ENCODE measurements at regions not wholly inside any gene's neighbourhood (a gene's known extent, or its start where the extent isn't known, plus 50 kb on each side); places are given as distances from the start of the nearest gene placed in this dataset.
A peak's percentile ranks its signal among the peaks of the same experiment; 100 is the strongest.
"Not testable (repeated sequence)": the region's sequence is repeated elsewhere in the genome, so short reads cannot be mapped to it uniquely, and the experiment has no call there.

DNA sequence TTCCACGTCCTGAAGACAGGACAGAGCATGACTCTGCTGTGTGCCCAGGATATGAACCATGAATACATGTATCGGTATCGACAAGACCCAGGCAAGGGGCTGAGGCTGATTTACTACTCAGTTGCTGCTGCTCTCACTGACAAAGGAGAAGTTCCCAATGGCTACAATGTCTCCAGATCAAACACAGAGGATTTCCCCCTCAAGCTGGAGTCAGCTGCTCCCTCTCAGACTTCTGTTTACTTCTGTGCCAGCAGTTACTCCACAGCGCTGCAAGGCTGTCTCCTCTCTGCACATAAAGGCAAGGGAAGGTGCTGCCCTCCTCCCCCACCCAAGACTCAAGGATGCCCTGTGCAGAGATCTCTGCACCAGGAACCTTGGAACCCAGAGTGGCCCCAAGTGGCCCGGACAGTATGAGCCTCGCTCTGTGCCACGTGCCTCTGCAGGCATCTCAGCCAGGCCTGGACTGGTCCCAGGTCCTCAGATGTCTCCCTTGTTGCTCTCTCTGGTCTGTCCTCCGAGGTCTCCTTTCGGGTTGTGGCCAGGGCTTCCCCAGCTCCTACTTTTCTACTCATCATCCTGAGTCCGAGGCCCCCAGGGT is 230.3 kb upstream of the PRSS58 start:
- ChIA-PET POLR2A (no interaction called here), CTCF (interaction anchor here (0.6 to 13.1 kb wide), 6 partner anchors 9 to 99 kb away, joined by 3 to 158 read pairs (median 24); no protein-coding TSS in a partner anchor)
- no peak for DNase-seq (ENCODE audit: extremely low spot score)
- TF ChIP-seq, protein P1, sequence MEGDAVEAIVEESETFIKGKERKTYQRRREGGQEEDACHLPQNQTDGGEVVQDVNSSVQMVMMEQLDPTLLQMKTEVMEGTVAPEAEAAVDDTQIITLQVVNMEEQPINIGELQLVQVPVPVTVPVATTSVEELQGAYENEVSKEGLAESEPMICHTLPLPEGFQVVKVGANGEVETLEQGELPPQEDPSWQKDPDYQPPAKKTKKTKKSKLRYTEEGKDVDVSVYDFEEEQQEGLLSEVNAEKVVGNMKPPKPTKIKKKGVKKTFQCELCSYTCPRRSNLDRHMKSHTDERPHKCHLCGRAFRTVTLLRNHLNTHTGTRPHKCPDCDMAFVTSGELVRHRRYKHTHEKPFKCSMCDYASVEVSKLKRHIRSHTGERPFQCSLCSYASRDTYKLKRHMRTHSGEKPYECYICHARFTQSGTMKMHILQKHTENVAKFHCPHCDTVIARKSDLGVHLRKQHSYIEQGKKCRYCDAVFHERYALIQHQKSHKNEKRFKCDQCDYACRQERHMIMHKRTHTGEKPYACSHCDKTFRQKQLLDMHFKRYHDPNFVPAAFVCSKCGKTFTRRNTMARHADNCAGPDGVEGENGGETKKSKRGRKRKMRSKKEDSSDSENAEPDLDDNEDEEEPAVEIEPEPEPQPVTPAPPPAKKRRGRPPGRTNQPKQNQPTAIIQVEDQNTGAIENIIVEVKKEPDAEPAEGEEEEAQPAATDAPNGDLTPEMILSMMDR (IDR thresholded peaks at IDR 0.05; ENCODE audit: control extremely low read depth, extremely low read depth, low read depth, missing control alignments) = no peak

DNA sequence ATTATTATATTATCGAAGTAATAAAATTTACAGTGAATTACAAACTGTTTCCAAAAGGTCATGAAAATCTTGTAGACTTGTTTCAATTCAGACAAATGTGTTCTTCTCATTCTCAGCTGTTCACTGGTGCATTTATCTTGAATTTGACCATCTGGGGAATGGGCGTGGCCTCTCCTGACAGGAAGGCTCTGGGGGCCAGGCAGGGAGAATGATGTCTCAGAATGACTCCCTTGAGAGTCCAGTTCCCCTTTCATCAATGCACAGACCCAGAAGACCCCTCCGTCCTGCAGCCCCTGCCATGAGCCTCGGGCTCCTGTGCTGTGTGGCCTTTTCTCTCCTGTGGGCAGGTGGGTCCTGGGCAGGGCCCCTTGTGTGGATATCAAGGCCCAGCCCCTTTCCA is 229.7 kb upstream of the PRSS58 start:
- POLR2A ChIA-PET; DNase-seq (ENCODE audit: extremely low spot score): not testable (repeated sequence)
- CTCF ChIA-PET = interaction anchor here (1.4 to 13.1 kb wide), 5 partner anchors 9 to 129 kb away, joined by 3 to 158 read pairs (median 46); no protein-coding TSS in a partner anchor

DNA sequence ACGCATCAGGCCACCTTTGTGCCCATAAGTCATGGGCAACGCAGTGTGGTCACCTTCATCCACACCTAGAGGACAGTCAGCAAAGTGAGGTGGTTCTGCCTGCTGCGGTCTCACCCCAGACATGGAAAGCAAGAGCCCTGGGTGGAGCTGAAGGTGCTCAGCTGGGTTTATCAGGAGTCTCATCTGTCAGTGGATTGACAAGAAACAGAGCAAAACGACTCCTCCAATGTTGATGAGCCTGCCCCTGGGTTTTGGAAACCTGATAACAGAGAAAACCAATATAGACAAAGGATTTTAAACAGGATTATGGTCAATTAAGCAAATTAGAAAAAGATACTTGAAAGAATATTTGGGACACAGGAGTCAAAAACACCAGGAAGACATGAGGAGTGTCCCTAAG is 229.3 kb upstream of the PRSS58 start:
- no peak for DNase-seq (ENCODE audit: extremely low spot score)
- ChIA-PET POLR2A (no interaction called here), CTCF (interaction anchor here (1.4 to 13.1 kb wide), 7 partner anchors 9 to 128 kb away, joined by 3 to 158 read pairs (median 16); no protein-coding TSS in a partner anchor)
- TF ChIP-seq, protein P1 (IDR thresholded peaks at IDR 0.05; ENCODE audit: control extremely low read depth, extremely low read depth, low read depth, missing control alignments) = no peak

DNA sequence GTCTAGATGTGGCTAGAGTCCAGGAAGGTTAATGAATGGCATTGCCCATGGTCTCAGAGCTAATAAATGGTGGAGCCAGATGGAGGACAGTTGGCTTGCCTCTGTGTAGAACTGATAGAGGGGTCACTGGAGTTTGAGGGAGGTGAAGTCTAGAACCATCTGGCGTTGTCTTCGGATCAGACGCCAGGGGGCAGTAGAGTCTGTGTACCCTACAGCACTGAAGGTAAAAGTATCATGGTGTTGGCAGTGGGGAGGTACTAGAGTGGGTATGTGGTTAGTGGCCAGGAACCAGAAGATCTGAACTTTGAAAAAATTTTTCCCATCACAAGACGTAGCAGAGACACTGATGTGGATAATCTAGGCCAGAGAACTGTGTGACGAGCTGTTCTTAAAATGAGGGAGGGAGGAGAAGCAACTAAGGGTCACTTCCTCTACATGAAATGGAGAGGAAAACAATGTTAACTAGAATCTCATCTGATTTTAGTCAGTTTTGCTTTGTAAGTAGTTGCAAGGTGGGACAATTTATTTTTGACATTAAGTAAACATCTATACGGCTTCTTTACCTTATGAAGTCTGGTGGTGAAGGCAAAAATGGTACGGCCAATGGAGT is 227.9 kb upstream of the PRSS58 start:
- TF ChIP-seq, protein P1 (IDR thresholded peaks at IDR 0.05; ENCODE audit: control extremely low read depth, extremely low read depth, low read depth, missing control alignments) = no peak
- ChIA-PET CTCF (interaction anchor here (0.7 to 13.1 kb wide), 7 partner anchors 7 to 73 kb away, joined by 3 to 158 read pairs (median 16); no protein-coding TSS in a partner anchor), POLR2A (no interaction called here)
- no peak for DNase-seq (ENCODE audit: extremely low spot score)

DNA sequence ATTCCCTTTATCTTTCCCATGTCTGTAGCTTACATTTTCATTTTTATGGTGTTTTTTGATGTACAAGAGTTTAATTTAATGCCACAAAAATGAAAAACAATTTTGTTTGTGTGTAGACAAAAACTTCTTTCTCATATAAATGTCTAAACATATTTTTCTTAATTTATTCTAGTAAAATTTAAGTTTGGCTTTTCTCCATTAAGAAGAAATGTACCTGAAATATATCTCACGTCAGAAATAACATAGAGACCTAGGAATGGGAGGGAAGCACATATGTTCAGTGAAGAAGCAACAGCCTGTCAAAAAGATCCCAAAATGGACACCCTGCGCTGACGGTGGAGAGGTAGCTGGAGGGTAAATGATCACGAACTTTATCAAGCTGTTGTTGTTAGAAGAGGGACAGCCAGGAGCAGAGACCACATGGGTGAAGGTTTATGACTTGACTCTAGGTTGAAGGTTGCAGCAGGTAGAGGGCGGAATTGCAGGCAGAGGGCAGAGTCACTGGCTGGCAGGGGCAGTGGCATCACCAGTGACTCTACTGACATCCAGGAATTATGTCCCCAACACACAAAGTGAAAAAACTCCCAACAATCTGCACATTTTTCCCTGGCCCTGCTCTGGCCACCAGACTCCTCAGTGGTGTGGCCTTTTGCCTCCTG is 225.9 kb upstream of the PRSS58 start:
- no peak for DNase-seq (ENCODE audit: extremely low spot score)
- POLR2A ChIA-PET = no interaction called here
- CTCF ChIA-PET = interaction anchor here (1.1 to 13.1 kb wide), 11 partner anchors 10 to 507 kb away, joined by 3 to 158 read pairs (median 5); no protein-coding TSS in a partner anchor
- TF ChIP-seq, protein P1 (IDR thresholded peaks at IDR 0.05; ENCODE audit: control extremely low read depth, extremely low read depth, low read depth, missing control alignments) = no peak

DNA sequence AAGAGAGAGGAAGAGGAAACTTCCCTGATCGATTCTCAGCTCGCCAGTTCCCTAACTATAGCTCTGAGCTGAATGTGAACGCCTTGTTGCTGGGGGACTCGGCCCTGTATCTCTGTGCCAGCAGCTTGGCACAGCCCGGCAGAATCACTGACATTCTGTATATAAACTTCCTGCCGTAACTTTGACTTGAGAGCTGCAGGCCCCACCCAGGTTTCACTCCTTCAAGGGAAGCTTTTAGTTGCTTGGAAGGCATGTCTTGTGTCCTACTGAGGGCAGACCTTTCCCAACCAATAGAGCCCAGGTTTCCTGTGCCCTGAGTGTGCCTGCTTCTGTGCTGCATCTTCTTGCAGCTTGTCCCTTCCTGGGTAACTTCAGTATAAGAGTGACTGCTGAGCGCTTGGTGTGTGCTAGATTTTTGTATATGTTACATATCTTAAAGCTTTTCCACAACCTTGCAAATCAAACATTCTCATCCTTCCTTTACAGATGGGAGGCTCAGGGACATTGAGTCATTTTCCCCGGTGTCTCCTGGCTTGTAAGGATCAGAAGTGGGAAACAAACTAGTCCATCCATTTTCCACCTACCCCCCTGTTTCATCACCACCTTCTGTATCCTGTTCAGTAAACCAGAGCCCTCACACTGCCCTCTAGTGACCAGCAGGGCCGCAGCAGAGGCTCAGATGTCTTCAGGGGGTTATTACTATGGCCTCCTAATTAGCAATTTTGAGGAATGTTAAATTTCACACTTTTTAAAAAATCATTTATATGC is 225.2 kb upstream of the PRSS58 start:
- TF ChIP-seq, protein P1 (IDR thresholded peaks at IDR 0.05; ENCODE audit: control extremely low read depth, extremely low read depth, low read depth, missing control alignments) = peak; percentile 88
- ChIA-PET POLR2A (no interaction called here), CTCF (interaction anchor here (0.9 to 13.1 kb wide), 17 partner anchors 9 to 506 kb away, joined by 3 to 158 read pairs (median 5); no protein-coding TSS in a partner anchor)
- peak; percentile 44 for DNase-seq (ENCODE audit: extremely low spot score)
